Smooth muscle cell (in vitro differentiated cells): ENCODE measurements at regions not wholly inside any gene's neighbourhood (a gene's known extent, or its start where the extent isn't known, plus 50 kb on each side); places are given as distances from the start of the nearest gene placed in this dataset.

ENCODE experiments used
- DNase-seq: peaks from one replicate; lab custom pipeline; 2025; ENCODE audit not compliant: unreplicated experiment; lab: John Stamatoyannopoulos, UW
- H2AFZ ChIP-seq: fragments of 200-600 bp; sonication (generic); 2 replicates; pipeline ENCODE4 v1.6.0; 2016; ENCODE audit warnings: antibody characterized with exemption, low read depth, mild to moderate bottlenecking
- H3F3A ChIP-seq: fragments of 200-600 bp; sonication (generic); 2 replicates; pipeline ENCODE4 v1.6.0; 2017; ENCODE audit warnings: antibody characterized with exemption, low read depth
- H3K27ac ChIP-seq: fragments of 200-600 bp; sonication (generic); 2 replicates; pipeline ENCODE4 v1.5.1; 2016; ENCODE audit warnings: low read depth, mild to moderate bottlenecking
- H3K27me3 ChIP-seq: fragments of 200-600 bp; sonication (generic); 2 replicates; pipeline ENCODE4 v1.6.1; 2016; ENCODE audit warnings: low read depth, mild to moderate bottlenecking
- H3K36me3 ChIP-seq: fragments of 200-600 bp; sonication (generic); 2 replicates; pipeline ENCODE4 v1.5.1; 2016; ENCODE audit warnings: low read depth
- H3K4me1 ChIP-seq: fragments of 200-600 bp; sonication (generic); 2 replicates; pipeline ENCODE4 v1.5.1; 2016; ENCODE audit warnings: low read depth
- H3K4me2 ChIP-seq: fragments of 200-600 bp; sonication (generic); 2 replicates; pipeline ENCODE4 v1.6.0; 2016; ENCODE audit warnings: mild to moderate bottlenecking
- H3K4me3 ChIP-seq: fragments of 200-600 bp; sonication (generic); 2 replicates; pipeline ENCODE4 v1.5.1; 2016; ENCODE audit warnings: mild to moderate bottlenecking
- H3K79me2 ChIP-seq: fragments of 200-600 bp; sonication (generic); 2 replicates; pipeline ENCODE4 v1.6.0; 2016; ENCODE audit warnings: low read depth, mild to moderate bottlenecking
- H3K9ac ChIP-seq: fragments of 200-600 bp; sonication (generic); 2 replicates; pipeline ENCODE4 v1.6.0; 2016; ENCODE audit warnings: low read depth
- H3K9me3 ChIP-seq: fragments of 200-600 bp; sonication (generic); replicated peaks from 2 replicates; pipeline ENCODE4 v1.5.1; 2016; ENCODE audit warnings: low read depth
- H4K20me1 ChIP-seq: fragments of 200-600 bp; sonication (generic); 2 replicates; pipeline ENCODE4 v1.6.0; 2016; ENCODE audit warnings: low read depth
- CTCF ChIP-seq: fragments of 200-600 bp; sonication (generic); IDR thresholded peaks from 2 replicates; pipeline ENCODE4 v1.5.1; 2017; ENCODE audit warnings: borderline replicate concordance, mild to moderate bottlenecking, antibody characterized with exemption; ENCODE audit not compliant: insufficient read depth, poor library complexity, severe bottlenecking
- WGBS: methylation state at CpG from one replicate; pipeline ENCODE4 v1.1.7; 2016; ENCODE audit warnings: low lambda C conversion rate; 5-methylcytosine and 5-hydroxymethylcytosine counted together

GRCh38 chr4:32030406-32030805, 1310.2 kb downstream of the PCDH7 start:
- H3K9me3 ChIP-seq: no peaks in the 10 kb centered on the region
- H3K36me3 ChIP-seq: no peaks in the 10 kb centered on the region
- TF ChIP-seq CTCF: no peak
- DNase-seq: no peak
- H3K27me3 ChIP-seq: no peaks in the 10 kb centered on the region
- no peaks in the 10 kb centered on the region for H4K20me1 ChIP-seq
- no peak overlapping the region for H3K4me2 ChIP-seq
- H2AFZ ChIP-seq: no peak overlapping the region
- H3K4me1 ChIP-seq: no peaks in the 10 kb centered on the region
- peaks cover 8% of the 10 kb centered on the region for H3F3A ChIP-seq
- H3K4me3 ChIP-seq: no peak overlapping the region
- no peaks in the 10 kb centered on the region for H3K79me2 ChIP-seq
- H3K27ac ChIP-seq: no peak overlapping the region
- H3K9ac ChIP-seq: no peak overlapping the region

- TF ChIP-seq CTCF: no peak
- H3K9me3 ChIP-seq: no peaks in the 10 kb centered on the region
- WGBS: 84% methylated on average over 2 of the region's 2 CpGs
- no peak overlapping the region for H2AFZ ChIP-seq
- H3K27ac ChIP-seq: no peak overlapping the region
- no peaks in the 10 kb centered on the region for H3K4me1 ChIP-seq
- no peaks in the 10 kb centered on the region for H4K20me1 ChIP-seq
- DNase-seq: no peak
- no peak overlapping the region for H3K9ac ChIP-seq
- H3K79me2 ChIP-seq: no peaks in the 10 kb centered on the region
- no peak overlapping the region for H3K4me3 ChIP-seq
- H3K27me3 ChIP-seq: no peaks in the 10 kb centered on the region
- H3K36me3 ChIP-seq: no peaks in the 10 kb centered on the region
- H3K4me2 ChIP-seq: no peak overlapping the region
- peaks cover 5% of the 10 kb centered on the region for H3F3A ChIP-seq
Observed at GRCh38 chr4:32031026-32031425, 1310.9 kb downstream of the PCDH7 start.

GRCh38 chr4:32032136-32032672, 1312.0 kb downstream of the PCDH7 start:
- no peaks in the 10 kb centered on the region for H3K4me1 ChIP-seq

More at GRCh38 chr4:32032136-32032672, 1312.0 kb downstream of the PCDH7 start:
- H3K4me2 ChIP-seq: no peak overlapping the region
- H3K9ac ChIP-seq: no peak overlapping the region
- H3K4me3 ChIP-seq: no peak overlapping the region
- H4K20me1 ChIP-seq: no peaks in the 10 kb centered on the region
- H3K27me3 ChIP-seq: no peaks in the 10 kb centered on the region
- WGBS: 97% methylated on average over 5 of the region's 5 CpGs
- no peaks in the 10 kb centered on the region for H3F3A ChIP-seq
- H3K79me2 ChIP-seq: no peaks in the 10 kb centered on the region
- no peak for DNase-seq
- H3K36me3 ChIP-seq: no peaks in the 10 kb centered on the region
- H3K9me3 ChIP-seq: no peaks in the 10 kb centered on the region
- H2AFZ ChIP-seq: no peak overlapping the region
- H3K27ac ChIP-seq: no peak overlapping the region
- TF ChIP-seq CTCF: no peak
